NCI-H1417 (cell line): ENCODE measurements at regions not wholly inside any gene's neighbourhood (a gene's known extent, or its start where the extent isn't known, plus 50 kb on each side); places are given as distances from the start of the nearest gene placed in this dataset.

Source experiments
- DNase-seq, 3 experiments: peaks; one replicate each; lab custom pipeline; 2025; lab: John Stamatoyannopoulos, UW

DNA sequence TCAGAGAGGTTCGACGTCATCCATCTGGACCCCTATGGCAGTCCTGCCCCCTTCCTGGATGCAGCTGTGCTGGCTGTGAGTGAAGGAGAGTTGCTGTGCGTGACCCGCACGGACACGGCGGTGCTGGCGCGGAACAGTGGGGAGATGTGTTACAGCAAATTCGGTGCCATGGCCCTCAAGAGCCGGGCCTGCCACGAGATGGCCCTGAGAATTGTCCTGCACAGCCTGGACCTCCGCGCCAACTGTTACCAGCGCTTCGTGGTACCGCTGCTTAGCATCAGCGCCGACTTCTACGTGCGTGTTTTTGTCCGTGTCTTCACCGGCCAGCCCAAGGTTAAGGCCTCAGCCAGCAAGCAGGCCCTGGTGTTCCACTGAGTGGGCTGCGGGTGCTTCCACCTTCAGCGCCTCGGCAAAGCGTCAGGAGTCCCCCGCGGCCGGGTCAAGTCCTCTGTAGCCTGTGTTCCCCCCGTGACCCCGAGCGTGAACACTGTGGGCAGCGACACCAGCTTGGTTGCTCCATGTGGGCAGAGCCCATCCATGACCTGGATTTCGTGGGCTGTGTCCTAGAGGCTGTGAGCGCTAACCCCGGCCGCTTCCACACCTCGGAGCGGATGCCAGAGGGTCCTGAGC, 186.7 kb upstream of the SLITRK2 start:
- DNase-seq, result no peak

DNA sequence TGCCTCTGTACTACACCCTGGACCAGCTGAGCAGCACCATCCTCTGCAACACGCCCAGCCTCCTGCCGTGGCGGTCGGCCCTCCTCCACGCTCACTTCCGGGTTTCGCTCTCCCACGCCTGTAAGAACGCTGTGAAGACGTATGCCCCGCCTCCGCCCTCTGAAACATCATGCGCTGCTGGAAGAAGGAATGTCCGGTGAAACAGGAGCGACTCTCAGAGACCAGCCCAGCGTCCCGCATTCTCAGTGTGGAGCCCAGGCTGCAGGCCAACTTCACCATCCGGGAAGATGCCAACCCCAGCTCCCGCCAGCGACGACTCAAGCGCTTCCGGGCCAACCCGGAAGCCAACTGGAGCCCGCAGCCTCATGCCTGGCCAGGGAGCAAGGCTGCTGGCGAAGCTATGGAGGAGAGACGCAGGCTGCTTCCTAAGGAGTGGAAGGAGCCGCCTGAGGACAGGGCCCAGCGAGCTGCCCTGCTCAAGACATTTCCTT, 186.1 kb upstream of the SLITRK2 start:
- no peak for DNase-seq

DNA sequence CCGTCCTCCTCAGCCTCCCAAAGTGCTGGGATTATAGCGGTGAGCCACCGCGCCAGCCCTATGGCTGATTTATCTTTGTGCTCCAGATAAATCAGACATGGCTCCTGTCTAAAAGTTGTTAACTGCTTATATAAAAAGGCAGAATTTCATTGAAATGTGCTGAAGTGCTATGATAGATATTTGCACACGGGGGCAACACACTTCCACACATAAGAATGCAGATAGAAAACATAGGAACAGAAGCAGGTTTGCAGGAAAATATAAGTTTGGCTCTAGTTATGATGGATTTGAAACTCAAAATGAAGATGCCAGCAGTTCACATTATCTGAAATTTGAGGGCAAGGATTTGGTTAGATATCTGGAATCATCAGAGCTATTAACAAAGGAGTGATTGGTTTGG, 163.1 kb upstream of the SLITRK2 start:
- DNase-seq, result no peak

DNA sequence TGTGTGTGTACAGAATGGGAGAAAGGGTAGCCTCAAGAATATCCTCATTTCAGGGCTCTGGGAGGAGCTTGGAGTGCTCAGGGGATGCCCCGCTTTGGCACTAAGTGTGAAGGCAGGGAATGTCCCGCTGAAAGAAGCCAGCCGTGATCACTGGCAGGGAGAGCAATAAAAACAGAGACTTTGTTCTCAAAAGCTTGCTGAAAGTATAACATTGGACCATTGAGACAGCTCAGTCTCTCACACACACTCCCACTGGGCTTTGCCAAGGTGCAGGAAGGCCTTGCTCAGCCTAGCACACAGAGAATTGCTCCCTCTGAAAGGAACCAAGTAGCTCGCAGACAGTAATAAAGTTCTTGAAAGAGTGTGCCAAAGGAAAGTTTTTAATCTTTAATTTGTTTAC, 143.8 kb upstream of the SLITRK2 start:
- no peak for DNase-seq

DNA sequence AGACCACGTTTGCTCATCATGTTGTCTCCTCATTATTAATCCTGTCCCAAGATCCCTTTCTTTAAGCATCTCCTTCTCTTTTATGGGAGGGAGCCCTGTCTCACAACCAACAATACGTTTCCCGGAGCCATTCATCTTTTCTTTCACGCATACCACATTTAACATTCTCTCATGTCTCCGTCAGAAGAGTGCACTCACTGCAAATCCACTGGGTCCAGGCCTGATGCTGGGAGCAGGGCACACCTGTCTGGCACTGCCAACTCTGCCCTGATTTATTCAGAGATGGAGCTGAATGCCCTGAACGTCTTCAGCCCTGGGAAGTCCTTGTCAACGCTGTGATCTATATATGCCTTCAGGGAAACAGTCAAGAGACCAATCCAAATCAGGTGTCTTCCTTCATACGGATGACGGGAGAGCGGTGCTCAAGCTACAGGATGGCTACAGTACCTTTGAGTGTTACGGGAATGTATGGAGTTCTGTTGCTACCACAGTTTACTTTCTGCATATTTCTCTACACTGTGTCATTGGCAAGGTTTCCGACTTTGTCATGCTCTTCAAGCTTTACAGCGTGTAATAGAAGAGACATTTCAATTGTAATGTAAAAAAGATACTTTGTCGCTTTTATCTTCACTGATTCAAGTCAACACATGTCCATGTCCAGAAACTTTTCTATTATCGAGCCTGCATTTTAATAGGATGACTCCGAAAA, 140.4 kb upstream of the SLITRK2 start:
- DNase-seq, result no peak

DNA sequence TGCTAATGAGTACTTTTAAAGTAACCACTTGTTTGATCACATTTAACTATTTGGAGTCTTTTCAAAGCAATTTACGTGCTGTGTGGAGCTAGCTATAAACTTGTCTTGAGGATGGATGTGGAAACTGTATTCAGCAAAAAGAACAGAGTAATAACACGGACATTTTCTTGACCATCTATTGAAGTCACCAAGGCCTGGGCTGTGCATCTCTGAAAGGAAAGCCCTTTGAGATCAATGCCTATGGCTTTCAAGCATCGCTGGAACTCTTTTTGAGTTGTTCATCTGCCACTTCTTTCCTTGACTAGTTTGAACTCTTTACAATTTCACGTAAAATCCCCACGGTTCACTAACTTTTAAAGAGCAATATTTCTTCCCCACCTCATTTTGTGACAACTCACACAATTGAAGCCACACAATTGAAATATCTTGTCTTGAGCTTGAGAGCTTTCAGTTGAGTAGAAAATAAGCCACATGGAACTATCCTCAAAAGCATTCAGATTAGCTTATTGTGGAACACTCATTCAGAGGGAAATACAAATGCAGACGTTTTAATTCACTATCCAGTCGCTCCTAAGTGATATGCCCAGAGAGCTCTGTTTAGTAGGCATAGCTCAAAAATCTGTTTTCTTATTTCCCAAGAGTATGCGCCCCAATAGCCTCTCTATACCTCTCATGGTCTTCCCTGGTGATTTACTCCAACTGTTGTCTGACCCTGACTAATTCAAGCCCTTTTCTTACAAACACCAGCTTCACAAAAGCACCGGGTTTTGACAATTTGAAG, 134.9 kb upstream of the SLITRK2 start:
- peak in 1 of 3 experiments; percentile 98 for DNase-seq

DNA sequence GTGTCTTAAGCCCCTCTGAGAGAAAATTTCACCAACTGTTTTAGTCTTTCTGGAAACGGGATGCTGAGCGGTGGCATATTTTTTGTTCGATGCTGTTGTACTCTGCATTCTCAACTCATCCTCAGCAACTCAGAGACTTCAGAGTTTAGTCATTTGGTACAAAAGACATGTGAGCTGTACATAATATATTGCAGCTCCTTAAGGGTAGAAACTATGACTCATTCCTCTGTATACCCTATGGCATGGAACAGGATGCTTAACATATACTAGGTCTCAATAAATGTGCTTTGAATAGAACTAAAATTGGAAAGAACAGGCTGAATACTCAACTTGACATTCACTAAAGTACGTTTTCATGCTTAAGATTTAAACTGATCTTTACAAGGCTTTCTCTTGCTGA, 130.5 kb upstream of the SLITRK2 start:
- DNase-seq, result no peak

DNA sequence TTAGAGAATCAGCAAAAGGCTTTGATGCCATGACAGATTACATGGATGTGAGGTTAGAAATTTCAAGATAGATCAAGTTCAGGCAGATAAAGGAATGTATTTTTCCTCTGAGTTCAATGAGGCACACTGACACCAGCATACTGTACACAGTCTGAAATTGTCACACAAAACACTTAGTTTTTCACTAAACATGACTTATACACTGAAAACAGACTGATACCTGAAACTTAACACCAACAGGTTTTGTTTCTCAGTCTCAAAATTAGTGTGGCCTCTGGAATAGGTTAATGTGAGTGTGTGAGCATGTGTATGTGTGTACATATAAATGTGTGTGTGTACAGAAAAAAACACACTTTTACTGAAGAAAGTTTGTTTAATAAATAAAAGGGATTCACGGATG, 129.9 kb upstream of the SLITRK2 start:
- no peak for DNase-seq

DNA sequence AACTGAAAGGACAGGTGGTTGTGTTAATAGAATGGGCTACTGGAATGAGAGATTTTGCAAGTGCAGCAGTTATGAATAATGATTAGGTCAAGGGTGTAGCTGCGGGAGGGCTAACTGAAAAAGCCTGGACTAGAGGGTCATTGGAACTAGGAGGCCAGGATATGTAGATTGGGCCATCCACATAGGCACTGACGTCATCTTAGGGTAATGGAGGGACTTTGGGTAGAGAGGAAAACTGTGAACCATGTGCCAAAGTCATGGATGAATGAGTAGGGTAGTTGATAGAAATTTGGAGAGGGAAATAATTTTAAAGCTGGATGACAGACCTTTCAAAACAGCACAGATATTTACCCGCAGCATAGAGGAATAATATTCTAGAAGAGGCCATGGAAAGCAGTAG, 123.6 kb upstream of the SLITRK2 start:
- DNase-seq, result no peak

DNA sequence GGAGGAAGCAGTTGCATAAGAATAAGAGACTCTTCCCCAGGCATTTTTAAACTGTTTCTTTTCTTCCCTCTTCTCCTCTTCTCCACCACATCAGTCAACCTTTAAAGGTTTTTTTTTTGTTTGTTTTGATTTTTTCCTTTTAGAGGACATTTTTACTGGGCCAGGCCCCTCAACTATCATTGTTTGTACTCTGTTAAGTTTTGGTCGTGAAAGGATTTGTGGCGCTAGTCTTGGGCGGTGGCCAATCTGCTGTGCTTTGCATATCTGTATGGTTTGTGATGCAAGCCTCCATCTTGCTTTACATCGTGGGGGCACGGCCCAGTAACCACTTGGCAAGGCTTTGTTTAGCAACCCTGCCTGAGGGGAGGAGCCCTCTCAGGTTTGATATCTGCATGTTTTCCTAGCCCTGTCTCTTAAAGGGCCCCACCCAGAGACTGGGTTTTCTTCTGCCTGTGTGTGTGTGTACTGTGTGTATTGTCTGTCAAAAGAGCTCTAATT, 101.9 kb upstream of the SLITRK2 start:
- DNase-seq, result no peak

DNA sequence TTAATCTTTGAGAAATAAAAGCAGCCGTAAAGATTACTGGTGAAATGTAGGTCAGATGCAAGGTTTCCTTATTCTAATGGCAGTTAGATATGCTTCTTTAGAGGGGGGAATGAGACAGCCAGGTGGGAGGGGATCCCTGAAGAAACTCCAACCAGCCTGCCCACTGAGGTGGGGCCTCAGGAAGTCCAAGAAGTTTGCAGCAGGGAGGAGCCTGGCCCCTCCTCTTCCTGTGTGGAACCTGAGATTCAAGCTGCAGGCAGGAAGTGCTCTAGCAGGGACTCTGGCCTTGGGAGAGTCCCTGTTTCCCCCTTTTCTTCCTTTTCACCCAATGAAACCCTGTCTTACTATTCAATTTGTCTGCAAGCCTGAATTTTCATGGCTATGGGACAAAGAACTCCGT, 101.4 kb upstream of the SLITRK2 start:
- DNase-seq, result no peak

DNA sequence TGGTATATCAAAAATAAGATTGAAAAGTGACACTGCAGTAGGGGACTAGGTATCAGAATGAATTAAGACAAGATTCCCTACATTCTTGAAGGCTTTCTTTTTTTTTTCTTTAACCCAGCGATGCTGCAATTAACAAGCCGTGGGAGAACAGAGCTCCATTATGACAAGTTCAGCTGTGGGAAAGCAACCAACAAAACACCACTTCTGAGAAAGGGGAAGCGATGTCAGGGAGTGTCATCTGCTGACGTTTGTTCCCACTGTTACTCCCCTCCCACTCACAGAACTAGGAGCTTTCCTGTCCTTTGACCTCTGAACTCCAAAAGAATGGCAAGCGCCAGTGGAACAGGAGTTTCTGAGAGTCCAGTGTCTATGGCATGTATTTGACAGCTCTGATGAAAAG, 90.2 kb upstream of the SLITRK2 start:
- DNase-seq, result no peak

DNA sequence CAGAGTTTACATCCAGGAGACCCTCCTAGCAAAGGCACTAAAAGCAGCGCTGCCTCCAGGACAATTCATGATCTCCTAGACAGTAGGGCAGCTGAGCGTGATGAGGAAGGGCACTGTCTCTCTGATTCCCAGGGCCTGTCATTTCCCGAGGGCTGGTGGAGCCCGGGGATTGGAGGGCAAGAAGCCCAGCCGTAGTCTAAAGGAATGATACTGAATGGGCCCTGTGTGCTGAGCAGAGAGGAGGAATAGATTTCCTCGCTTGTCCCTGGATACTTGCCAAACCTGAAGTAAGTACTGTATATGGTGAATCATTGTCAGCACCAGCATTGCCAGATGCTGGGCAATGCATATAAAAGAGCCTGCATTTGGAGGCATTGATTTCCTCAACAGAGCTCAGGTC, 88.0 kb upstream of the SLITRK2 start:
- DNase-seq, result no peak

DNA sequence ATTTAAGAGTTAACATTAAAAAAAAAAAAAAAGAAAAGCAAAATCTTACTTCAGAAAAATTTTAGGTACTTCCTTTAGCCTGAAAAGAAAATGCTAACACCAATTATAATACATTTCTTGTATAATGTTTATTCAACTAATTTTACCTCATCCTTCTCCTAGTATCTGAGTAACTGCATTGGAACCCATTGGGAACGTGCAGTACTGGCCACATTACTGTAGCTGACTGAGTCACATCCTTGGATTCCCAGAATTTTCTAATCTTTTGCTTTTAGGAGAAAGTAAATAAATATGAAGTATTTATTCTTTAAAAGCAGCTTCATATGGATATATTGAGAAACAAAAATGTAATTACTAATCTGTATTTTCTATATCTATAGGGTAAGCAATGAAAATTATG, 82.6 kb upstream of the SLITRK2 start:
- DNase-seq, result no peak

DNA sequence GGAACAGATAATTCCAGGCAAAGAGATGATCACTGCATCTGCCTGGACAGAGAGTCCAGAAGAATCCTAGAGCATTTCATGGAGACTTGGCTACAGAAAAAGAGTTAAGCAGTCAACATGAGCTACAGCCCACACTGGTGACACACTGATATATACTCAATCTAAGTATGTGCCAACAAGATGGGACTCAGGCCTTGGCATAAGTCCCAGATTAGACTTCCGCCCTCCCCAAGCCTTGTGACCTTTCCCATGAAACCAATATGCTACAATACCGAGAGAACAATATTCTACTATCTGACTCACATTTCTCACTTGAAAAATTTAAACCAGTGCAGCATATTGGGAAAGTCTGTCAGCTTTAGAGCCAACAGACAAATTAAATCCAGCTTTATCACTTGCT, 65.7 kb upstream of the SLITRK2 start:
- DNase-seq, result no peak
